OCI-LY7 (cell line): ENCODE measurements at regions not wholly inside any gene's neighbourhood (a gene's known extent, or its start where the extent isn't known, plus 50 kb on each side); places are given as distances from the start of the nearest gene placed in this dataset.

Experiments used
- CTCF ChIP-seq: fragments of 200-600 bp; sonication (generic); conservative IDR thresholded peaks from 2 replicates; pipeline ENCODE4 v1.5.1; 2014; ENCODE audit warnings: mild to moderate bottlenecking, antibody characterized with exemption, low read length, moderate library complexity, mixed read lengths
- EZH2phosphoT487 ChIP-seq: fragments of 200-600 bp; sonication (generic); IDR thresholded peaks from 2 replicates; pipeline ENCODE4 v1.6.1; 2018; ENCODE audit warnings: low read depth, borderline replicate concordance, mild to moderate bottlenecking, mixed run types, antibody characterized with exemption, low read length, moderate library complexity, mixed read lengths

- no peak for TF ChIP-seq CTCF
- TF ChIP-seq EZH2phosphoT487, result no peak
Observed at GRCh38 chr3:31461426-31461825, 71.3 kb upstream of the STT3B start.
